CD4-positive, alpha-beta T cell treated with Interleukin-1 beta for 1 hour (primary cell): ENCODE measurements at regions not wholly inside any gene's neighbourhood (a gene's known extent, or its start where the extent isn't known, plus 50 kb on each side); places are given as distances from the start of the nearest gene placed in this dataset.
"Not testable (repeated sequence)": the region's sequence is repeated elsewhere in the genome, so short reads cannot be mapped to it uniquely, and the experiment has no call there.

ENCODE experiments used
- DNase-seq, 2 donors: peaks; one replicate each; pipeline ENCODE4 v3.0.0-alpha.2; 2020 to 2022

- no peak for DNase-seq
Measured at GRCh38 chr3:150149651-150150051, 179.0 kb upstream of the PFN2 start.

- DNase-seq: no peak
Measured at GRCh38 chr3:150148227-150148626, 177.5 kb upstream of the PFN2 start.

- no peak for DNase-seq
Measured at GRCh38 chr3:150147776-150148175, 177.1 kb upstream of the PFN2 start.

GRCh38 chr3:150146991-150147761 is 176.5 kb upstream of the PFN2 start:
- DNase-seq: peak in 1 of 2 donors; percentile 1

- DNase-seq: no peak
Measured at GRCh38 chr3:150145659-150146058, 175.0 kb upstream of the PFN2 start.

- no peak for DNase-seq
Measured at GRCh38 chr3:150144191-150144708, 173.6 kb upstream of the PFN2 start.

GRCh38 chr3:150142936-150143335 is 172.2 kb upstream of the PFN2 start:
- DNase-seq: no peak

GRCh38 chr3:150141790-150142326 is 171.2 kb upstream of the PFN2 start:
- DNase-seq: no peak

- DNase-seq: no peak
Measured at GRCh38 chr3:150140614-150141321, 170.1 kb upstream of the PFN2 start.

GRCh38 chr3:150138824-150139223 is 168.1 kb upstream of the PFN2 start:
- DNase-seq: no peak

- no peak for DNase-seq
Measured at GRCh38 chr3:150136242-150136641, 165.5 kb upstream of the PFN2 start.

GRCh38 chr3:150135287-150135721 is 164.6 kb upstream of the PFN2 start:
- DNase-seq: no peak

- DNase-seq: no peak
Measured at GRCh38 chr3:150133293-150133692, 162.6 kb upstream of the PFN2 start.

- no peak for DNase-seq
Measured at GRCh38 chr3:150132101-150132749, 161.5 kb upstream of the PFN2 start.

GRCh38 chr3:150131663-150132062 is 161.0 kb upstream of the PFN2 start:
- DNase-seq: no peak

GRCh38 chr3:150130404-150131100 is 159.9 kb upstream of the PFN2 start:
- DNase-seq: no peak

- no peak for DNase-seq
Measured at GRCh38 chr3:150129166-150129565, 158.5 kb upstream of the PFN2 start.

GRCh38 chr3:150128126-150128525 is 157.4 kb upstream of the PFN2 start:
- DNase-seq: no peak

- DNase-seq: no peak
Measured at GRCh38 chr3:150127011-150127490, 156.4 kb upstream of the PFN2 start.

GRCh38 chr3:150124142-150124541 is 153.4 kb upstream of the PFN2 start:
- DNase-seq: no peak

GRCh38 chr3:150123249-150123648 is 152.6 kb upstream of the PFN2 start:
- DNase-seq: not testable (repeated sequence)

- DNase-seq: no peak
Measured at GRCh38 chr3:150118219-150118618, 147.5 kb upstream of the PFN2 start.

- DNase-seq: no peak
Measured at GRCh38 chr3:150117076-150117475, 146.4 kb upstream of the PFN2 start.
